Body of pancreas (tissue), 4 donors: ENCODE measurements at regions not wholly inside any gene's neighbourhood (a gene's known extent, or its start where the extent isn't known, plus 50 kb on each side); places are given as distances from the start of the nearest gene placed in this dataset.

ENCODE experiments used
- ATAC-seq: fragments of 150-250 bp; one replicate; pipeline ENCODE4 v1.9.1; 2016
- DNase-seq, 4 donors: peaks; one replicate each; pipeline ENCODE4 v3.0.0-alpha.2; 2019
- H3K27ac ChIP-seq, 4 donors: fragments of 200-600 bp; sonication (generic); 1 replicate in 3 of 4; 2 replicates in 1 of 4; pipeline versions ENCODE4 v1.5.1 to v1.6.1; 2016 to 2019; ENCODE audit warnings: mild to moderate bottlenecking in 1 of 4, mixed read lengths in 1 of 4, moderate library complexity in 1 of 4
- H3K27me3 ChIP-seq, 2 donors: fragments of 200-600 bp; sonication (generic); one replicate each; pipeline ENCODE4 v1.6.0; 2016; ENCODE audit warnings: mild to moderate bottlenecking in 1 of 2
- H3K36me3 ChIP-seq, 2 donors: fragments of 200-600 bp; sonication (generic); replicated peaks in 1 of 2; 2 replicates each; pipeline ENCODE4 v1.5.1; 2016; ENCODE audit warnings: low read depth in 2 of 2; ENCODE audit not compliant: insufficient read depth in 1 of 2
- H3K4me1 ChIP-seq: fragments of 200-600 bp; sonication (generic); one replicate; pipeline ENCODE4 v1.6.0; 2016
- H3K4me3 ChIP-seq, 2 donors: fragments of 200-600 bp; sonication (generic); 1 replicate in 1 of 2; 2 replicates in 1 of 2; pipeline ENCODE4 v1.5.1; 2016 to 2019
- H3K9me3 ChIP-seq, 3 donors: fragments of 200-600 bp; sonication (generic); 1 replicate in 2 of 3; 2 replicates in 1 of 3; pipeline ENCODE4 v1.5.1; 2016
- POLR2A ChIP-seq, 3 donors: fragments of 450-650 bp; IDR thresholded peaks; one replicate each; pipeline ENCODE4 v1.6.1; 2016; ENCODE audit warnings: antibody characterized with exemption in 3 of 3, mild to moderate bottlenecking in 2 of 3
- WGBS, 2 donors: methylation state at CpG; one replicate each; pipeline ENCODE4 v1.1.5; 2017; 5-methylcytosine and 5-hydroxymethylcytosine counted together
- intact Hi-C: fragments of 100-400 bp; cut with DNase I; formaldehyde crosslinking; loops from one replicate; pipeline ENCODE4 v1.15.1; 2023
- TF ChIP-seq, protein P1 (sequence below), 7 experiments: fragments of 450-650 bp in 4 of 7; fragments of 200-600 bp in 3 of 7; sonication (generic) in 3 of 7; IDR thresholded peaks; one replicate each; pipeline ENCODE4 v1.5.1; 2016 to 2019; ENCODE audit warnings: antibody characterized with exemption in 7 of 7

DNA sequence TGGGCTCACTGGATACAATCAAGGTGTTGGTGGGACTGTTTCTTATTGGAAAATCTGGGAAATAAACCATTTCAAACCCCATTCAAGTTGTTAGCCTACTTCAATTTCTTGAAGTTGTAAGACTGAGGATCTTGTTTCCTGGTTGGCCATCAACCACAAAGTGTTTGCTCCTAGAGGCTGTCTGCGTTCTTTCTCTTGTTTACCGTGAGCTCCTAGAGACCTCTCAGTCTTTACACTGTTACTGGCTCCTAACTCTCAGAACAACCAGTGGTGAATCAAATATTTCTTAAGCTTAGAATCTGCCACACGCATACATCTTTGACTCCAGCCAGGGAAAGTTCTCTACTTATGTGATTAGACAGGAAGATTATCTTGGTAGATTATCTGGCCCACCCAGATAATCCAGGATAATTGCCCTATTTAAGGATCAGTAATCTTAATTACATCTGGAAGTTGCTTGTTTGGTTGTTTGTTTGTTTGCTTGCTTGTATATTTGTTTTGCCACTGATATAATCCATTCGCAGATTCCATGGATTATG, 798.7 kb downstream of the IPMK start:
- Histone ChIP-seq H3K27ac (no peak overlapping the region), H3K36me3 (no peaks in the 10 kb centered on the region), H3K4me3 (no peak overlapping the region), H3K27me3 (no peaks in the 10 kb centered on the region), H3K9me3 (no peaks in the 10 kb centered on the region), H3K4me1 (no peaks in the 10 kb centered on the region)
- DNase-seq (no peak), ATAC-seq (no peak)
- TF ChIP-seq POLR2A (IDR thresholded peaks at IDR 0.05) = no peak
- TF ChIP-seq, protein P1, sequence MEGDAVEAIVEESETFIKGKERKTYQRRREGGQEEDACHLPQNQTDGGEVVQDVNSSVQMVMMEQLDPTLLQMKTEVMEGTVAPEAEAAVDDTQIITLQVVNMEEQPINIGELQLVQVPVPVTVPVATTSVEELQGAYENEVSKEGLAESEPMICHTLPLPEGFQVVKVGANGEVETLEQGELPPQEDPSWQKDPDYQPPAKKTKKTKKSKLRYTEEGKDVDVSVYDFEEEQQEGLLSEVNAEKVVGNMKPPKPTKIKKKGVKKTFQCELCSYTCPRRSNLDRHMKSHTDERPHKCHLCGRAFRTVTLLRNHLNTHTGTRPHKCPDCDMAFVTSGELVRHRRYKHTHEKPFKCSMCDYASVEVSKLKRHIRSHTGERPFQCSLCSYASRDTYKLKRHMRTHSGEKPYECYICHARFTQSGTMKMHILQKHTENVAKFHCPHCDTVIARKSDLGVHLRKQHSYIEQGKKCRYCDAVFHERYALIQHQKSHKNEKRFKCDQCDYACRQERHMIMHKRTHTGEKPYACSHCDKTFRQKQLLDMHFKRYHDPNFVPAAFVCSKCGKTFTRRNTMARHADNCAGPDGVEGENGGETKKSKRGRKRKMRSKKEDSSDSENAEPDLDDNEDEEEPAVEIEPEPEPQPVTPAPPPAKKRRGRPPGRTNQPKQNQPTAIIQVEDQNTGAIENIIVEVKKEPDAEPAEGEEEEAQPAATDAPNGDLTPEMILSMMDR (IDR thresholded peaks at IDR 0.05) = no peak
- intact Hi-C loops = no loop called here
- 29 to 50% methylated on average over 4 of the region's 4 CpGs for WGBS, 2 donors

DNA sequence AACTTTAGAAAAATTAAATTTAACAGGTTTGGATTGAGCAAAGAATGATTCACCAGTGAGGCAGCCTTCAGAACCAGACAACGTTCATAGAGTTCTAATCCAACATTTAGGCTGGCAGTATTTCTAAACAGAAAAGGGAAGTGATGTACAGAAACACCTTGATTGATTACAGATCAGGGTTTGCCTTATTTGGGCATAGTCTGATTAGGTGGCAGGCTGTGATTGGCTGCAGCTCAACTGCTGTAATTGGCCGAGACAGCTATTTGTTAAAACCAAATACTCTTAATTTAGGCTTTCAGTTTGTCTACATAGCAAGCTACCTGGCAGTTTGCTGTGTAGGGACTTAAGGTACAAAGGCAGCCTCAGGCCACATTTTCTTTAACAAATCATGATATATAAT, 802.5 kb downstream of the IPMK start:
- ATAC-seq (no peak), DNase-seq (no peak)
- no peak overlapping the region for H3K27ac ChIP-seq
- no peaks in the 10 kb centered on the region for H3K27me3 ChIP-seq
- intact Hi-C loops = no loop called here
- H3K9me3 ChIP-seq = no peaks in the 10 kb centered on the region
- TF ChIP-seq, protein P1 (IDR thresholded peaks at IDR 0.05) = no peak
- no peak for TF ChIP-seq POLR2A (IDR thresholded peaks at IDR 0.05)
- 60 to 69% methylated on average over 2 of the region's 2 CpGs for WGBS, 2 donors
- H3K4me3 ChIP-seq = no peak overlapping the region
- no peaks in the 10 kb centered on the region for H3K36me3 ChIP-seq
- H3K4me1 ChIP-seq = no peaks in the 10 kb centered on the region

DNA sequence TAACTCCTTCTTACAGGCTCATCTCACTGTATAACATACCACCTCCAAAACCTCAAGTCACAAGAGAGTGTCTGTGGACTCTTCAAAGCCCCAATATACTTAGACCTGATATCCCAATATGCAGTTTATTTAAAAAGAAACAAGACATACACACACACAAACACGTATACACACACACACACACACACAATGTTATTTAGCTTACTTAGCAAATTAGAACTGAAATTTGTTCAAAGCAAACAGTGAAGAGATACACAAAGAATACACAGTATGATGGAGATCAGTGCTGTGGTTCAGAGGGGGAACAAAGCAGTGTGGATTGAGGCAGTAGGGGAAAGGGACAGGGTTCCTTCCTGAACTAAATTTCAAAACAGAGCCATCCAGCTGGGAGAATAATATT, 807.2 kb downstream of the IPMK start:
- Histone ChIP-seq H3K27ac (no peak overlapping the region), H3K4me1 (no peaks in the 10 kb centered on the region), H3K9me3 (no peaks in the 10 kb centered on the region), H3K27me3 (no peaks in the 10 kb centered on the region), H3K36me3 (no peaks in the 10 kb centered on the region), H3K4me3 (no peak overlapping the region)
- intact Hi-C loops = no loop called here
- no peak for TF ChIP-seq POLR2A (IDR thresholded peaks at IDR 0.05)
- TF ChIP-seq, protein P1 (IDR thresholded peaks at IDR 0.05) = no peak
- DNase-seq = no peak
- no peak for ATAC-seq
- WGBS, 2 donors = 26 to 40% methylated on average over 1 of the region's 1 CpG

DNA sequence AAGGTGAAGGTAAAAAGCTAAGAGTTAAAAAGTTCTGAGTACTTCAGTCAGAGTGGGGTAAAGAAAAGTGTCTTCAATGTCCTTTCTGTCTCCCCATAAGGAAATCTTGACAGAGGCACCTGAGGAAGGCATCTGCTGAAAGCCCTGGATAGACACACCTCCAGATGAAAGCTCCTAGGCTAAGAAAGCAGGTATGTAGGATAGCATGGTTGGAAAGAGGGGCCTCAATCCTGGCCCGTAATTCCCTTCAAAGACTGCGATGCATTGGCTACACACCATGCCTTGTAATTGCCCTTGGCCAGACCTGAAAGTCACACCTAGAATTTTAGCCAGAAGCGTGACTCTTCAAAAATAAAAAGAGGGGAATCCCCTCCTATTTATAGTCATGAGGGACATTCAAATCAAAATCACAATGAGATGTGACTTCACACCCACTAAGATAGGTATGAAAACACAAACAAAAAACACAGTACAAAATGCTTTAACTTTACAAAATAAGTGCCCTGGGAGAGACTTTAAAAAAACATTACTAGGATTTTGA, 809.7 kb downstream of the IPMK start:
- DNase-seq (no peak), ATAC-seq (no peak)
- Histone ChIP-seq H3K36me3 (no peaks in the 10 kb centered on the region), H3K4me3 (no peak overlapping the region), H3K9me3 (no peaks in the 10 kb centered on the region), H3K4me1 (no peaks in the 10 kb centered on the region), H3K27me3 (no peaks in the 10 kb centered on the region), H3K27ac (no peak overlapping the region)
- WGBS, 2 donors = 78 to 81% methylated on average over 3 of the region's 3 CpGs
- intact Hi-C loops = no loop called here
- no peak for TF ChIP-seq POLR2A (IDR thresholded peaks at IDR 0.05)
- TF ChIP-seq, protein P1 (IDR thresholded peaks at IDR 0.05) = no peak

DNA sequence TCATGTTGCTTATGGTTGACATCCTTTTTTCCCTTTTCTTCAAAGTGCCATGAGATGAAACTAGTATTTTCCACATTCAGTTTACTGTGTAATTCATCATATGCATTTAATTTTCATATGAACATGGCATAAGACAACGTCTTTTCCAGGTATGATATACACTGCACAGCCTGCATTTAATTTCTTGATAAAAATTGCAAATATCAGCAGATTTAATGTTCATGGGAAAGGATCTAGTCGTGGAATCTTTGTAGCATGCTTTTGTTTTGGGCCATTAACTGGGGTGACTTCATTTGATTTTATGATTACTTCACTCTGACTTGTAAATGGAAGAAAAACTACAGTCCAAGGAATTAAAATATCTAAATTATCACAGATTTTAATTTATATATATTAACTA, 837.3 kb downstream of the IPMK start:
- no peaks in the 10 kb centered on the region for H3K4me1 ChIP-seq
- no peak overlapping the region for H3K4me3 ChIP-seq
- DNase-seq = no peak
- no peaks in the 10 kb centered on the region for H3K27me3 ChIP-seq
- ATAC-seq = no peak
- TF ChIP-seq, protein P1 (IDR thresholded peaks at IDR 0.05) = no peak
- no peak for TF ChIP-seq POLR2A (IDR thresholded peaks at IDR 0.05)
- no peak overlapping the region for H3K27ac ChIP-seq
- WGBS, 2 donors = 46 to 53% methylated on average over 2 of the region's 2 CpGs
- intact Hi-C loops = no loop called here
- no peaks in the 10 kb centered on the region for H3K36me3 ChIP-seq
- no peaks in the 10 kb centered on the region for H3K9me3 ChIP-seq
